ENCODE measurements at regions not wholly inside any gene's neighbourhood (a gene's known extent, or its start where the extent isn't known, plus 50 kb on each side); places are given as distances from the start of the nearest gene placed in this dataset.

DNA sequence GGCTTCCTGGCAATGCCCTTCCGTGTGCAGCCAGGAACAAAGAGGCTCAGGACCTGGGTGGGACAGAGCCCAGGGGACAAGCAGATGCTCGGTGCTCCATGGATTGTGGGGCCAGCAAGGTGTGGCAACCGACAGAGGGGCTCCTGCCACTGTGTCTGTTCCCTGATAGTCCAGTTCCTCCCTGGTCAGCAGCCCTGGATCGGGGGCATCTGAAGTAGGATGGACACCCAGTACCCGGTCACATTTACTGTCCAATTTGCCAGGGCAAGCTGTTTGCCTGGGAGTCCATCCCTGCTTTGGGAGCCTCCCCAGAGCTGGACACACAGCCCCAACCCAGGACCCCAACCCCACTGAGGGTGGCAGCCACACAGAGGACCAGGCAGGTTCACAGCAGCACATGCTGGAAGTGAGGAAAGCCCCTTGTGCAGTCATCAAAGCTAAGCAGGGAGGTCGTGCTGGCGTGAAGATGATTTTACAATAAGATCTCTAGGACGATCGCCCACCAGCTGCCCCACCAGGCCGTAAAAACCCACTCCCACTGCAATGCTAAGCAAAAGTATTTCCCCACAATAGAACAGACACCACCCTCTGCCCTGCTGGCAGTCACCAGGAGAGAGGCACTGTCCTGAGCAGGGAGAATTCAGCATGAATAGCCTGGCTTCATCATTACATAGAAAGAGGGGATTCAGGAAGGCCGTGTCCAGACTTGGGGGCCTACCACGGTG lies 141.7 kb downstream of the NDUFA10 start:
- no CpG with 5 or more reads among the region's 12 CpGs for WGBS (ENCODE audit: insufficient coverage, insufficient read length)
- no peaks in the 10 kb centered on the region for H3K4me1 ChIP-seq (ENCODE audit: control insufficient read depth, insufficient read depth, low read length)
- no peaks in the 10 kb centered on the region for H3K27me3 ChIP-seq (ENCODE audit: control insufficient read depth, insufficient read depth, low read length)
- no peak overlapping the region for H3K4me3 ChIP-seq (ENCODE audit: low read length)
- DNase-seq (ENCODE audit: low read depth, low spot score) = no peak
- H3K27ac ChIP-seq (ENCODE audit: low read length) = no peak overlapping the region
- H3K36me3 ChIP-seq (ENCODE audit: control insufficient read depth, insufficient read depth, low read length) = no peaks in the 10 kb centered on the region
- H3K9me3 ChIP-seq (ENCODE audit: control insufficient read depth, insufficient read depth, low read length) = no peaks in the 10 kb centered on the region

DNA sequence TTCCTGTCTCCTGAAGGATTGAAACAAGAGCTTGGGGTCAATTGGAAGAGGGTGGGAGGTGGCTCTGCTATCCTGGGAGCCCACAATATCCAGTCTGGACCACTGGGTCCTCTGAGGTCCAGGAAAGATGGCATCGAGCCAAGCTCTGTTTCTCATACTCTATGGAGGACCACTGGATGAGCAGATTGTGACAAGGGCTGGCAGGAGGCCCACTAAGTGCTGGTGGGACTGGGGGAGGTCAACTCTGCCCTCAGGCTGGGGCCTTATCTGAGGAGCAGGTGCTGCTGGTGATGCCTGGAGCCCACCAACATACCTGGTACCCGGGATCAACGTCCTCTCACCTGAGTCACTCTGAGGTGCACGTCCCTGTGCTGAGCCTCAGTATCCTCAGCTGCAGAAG lies 142.4 kb downstream of the NDUFA10 start:
- no peak overlapping the region for H3K27ac ChIP-seq (ENCODE audit: low read length)
- no peaks in the 10 kb centered on the region for H3K27me3 ChIP-seq (ENCODE audit: control insufficient read depth, insufficient read depth, low read length)
- no CpG with 5 or more reads among the region's 4 CpGs for WGBS (ENCODE audit: insufficient coverage, insufficient read length)
- H3K4me1 ChIP-seq (ENCODE audit: control insufficient read depth, insufficient read depth, low read length) = no peaks in the 10 kb centered on the region
- no peaks in the 10 kb centered on the region for H3K9me3 ChIP-seq (ENCODE audit: control insufficient read depth, insufficient read depth, low read length)
- H3K36me3 ChIP-seq (ENCODE audit: control insufficient read depth, insufficient read depth, low read length) = no peaks in the 10 kb centered on the region
- H3K4me3 ChIP-seq (ENCODE audit: low read length) = no peak overlapping the region
- DNase-seq (ENCODE audit: low read depth, low spot score) = no peak

GRCh38 chr2:239882331-239882732 lies 142.8 kb downstream of the NDUFA10 start:
- no peaks in the 10 kb centered on the region for H3K9me3 ChIP-seq (ENCODE audit: control insufficient read depth, insufficient read depth, low read length)
- no peak overlapping the region for H3K4me3 ChIP-seq (ENCODE audit: low read length)
- WGBS (ENCODE audit: insufficient coverage, insufficient read length) = no CpG with 5 or more reads among the region's 5 CpGs
- H3K27ac ChIP-seq (ENCODE audit: low read length) = no peak overlapping the region
- no peaks in the 10 kb centered on the region for H3K27me3 ChIP-seq (ENCODE audit: control insufficient read depth, insufficient read depth, low read length)
- DNase-seq (ENCODE audit: low read depth, low spot score) = peak; percentile 70
- no peaks in the 10 kb centered on the region for H3K36me3 ChIP-seq (ENCODE audit: control insufficient read depth, insufficient read depth, low read length)
- no peaks in the 10 kb centered on the region for H3K4me1 ChIP-seq (ENCODE audit: control insufficient read depth, insufficient read depth, low read length)

DNA sequence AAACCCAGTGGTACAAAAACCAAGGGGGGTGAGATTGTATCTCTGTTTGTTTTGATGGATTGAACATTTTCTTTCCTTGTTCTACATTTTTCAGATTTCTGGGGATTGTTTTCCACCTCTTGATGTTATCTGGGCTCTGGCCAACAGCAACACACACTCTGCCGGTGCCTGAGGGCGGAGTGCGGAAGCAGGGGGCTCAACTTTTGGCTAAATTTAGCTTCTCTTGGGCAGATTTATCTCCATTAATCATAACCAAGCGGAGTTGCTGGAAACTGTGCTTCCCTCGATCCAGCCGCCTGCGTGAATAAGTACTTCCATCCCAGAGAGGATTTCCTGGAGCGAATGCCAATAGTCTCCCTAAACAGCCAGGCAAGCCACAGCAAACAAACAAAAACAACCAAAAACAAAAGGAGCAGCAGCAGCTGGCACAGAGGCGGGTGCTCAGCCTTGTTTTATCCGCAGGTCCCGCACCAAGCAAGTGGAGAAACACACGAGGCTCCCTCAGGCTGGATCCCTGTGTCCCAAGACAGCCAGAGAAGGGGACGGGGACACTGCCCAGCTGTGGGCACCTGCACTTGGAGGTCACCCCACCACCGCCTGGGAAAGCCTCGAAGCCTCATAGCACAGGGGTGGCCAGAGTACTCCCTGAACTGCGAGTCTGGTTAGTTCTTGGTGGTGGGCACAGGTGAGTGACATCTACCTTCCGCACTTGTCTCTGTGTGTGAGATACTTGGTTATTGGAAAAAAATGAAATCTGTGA lies 143.4 kb downstream of the NDUFA10 start:
- Histone ChIP-seq H3K4me1 (ENCODE audit: control insufficient read depth, insufficient read depth, low read length) (no peaks in the 10 kb centered on the region), H3K36me3 (ENCODE audit: control insufficient read depth, insufficient read depth, low read length) (no peaks in the 10 kb centered on the region), H3K9me3 (ENCODE audit: control insufficient read depth, insufficient read depth, low read length) (no peaks in the 10 kb centered on the region), H3K27ac (ENCODE audit: low read length) (no peak overlapping the region), H3K27me3 (ENCODE audit: control insufficient read depth, insufficient read depth, low read length) (no peaks in the 10 kb centered on the region), H3K4me3 (ENCODE audit: low read length) (no peak overlapping the region)
- DNase-seq (ENCODE audit: low read depth, low spot score) = no peak
- no CpG with 5 or more reads among the region's 17 CpGs for WGBS (ENCODE audit: insufficient coverage, insufficient read length)

- Histone ChIP-seq H3K4me3 (ENCODE audit: low read length) (no peak overlapping the region), H3K9me3 (ENCODE audit: control insufficient read depth, insufficient read depth, low read length) (no peaks in the 10 kb centered on the region), H3K27ac (ENCODE audit: low read length) (no peak overlapping the region), H3K27me3 (ENCODE audit: control insufficient read depth, insufficient read depth, low read length) (no peaks in the 10 kb centered on the region), H3K4me1 (ENCODE audit: control insufficient read depth, insufficient read depth, low read length) (no peaks in the 10 kb centered on the region), H3K36me3 (ENCODE audit: control insufficient read depth, insufficient read depth, low read length) (no peaks in the 10 kb centered on the region)
- DNase-seq (ENCODE audit: low read depth, low spot score) = no peak
- no CpG with 5 or more reads among the region's 10 CpGs for WGBS (ENCODE audit: insufficient coverage, insufficient read length)
These were observed 144.1 kb downstream of the NDUFA10 start for GRCh38 chr2:239881031-239881471.

GRCh38 chr2:239880396-239880795 lies 144.7 kb downstream of the NDUFA10 start:
- no peaks in the 10 kb centered on the region for H3K9me3 ChIP-seq (ENCODE audit: control insufficient read depth, insufficient read depth, low read length)
- H3K4me3 ChIP-seq (ENCODE audit: low read length) = no peak overlapping the region
- H3K36me3 ChIP-seq (ENCODE audit: control insufficient read depth, insufficient read depth, low read length) = no peaks in the 10 kb centered on the region
- no peaks in the 10 kb centered on the region for H3K4me1 ChIP-seq (ENCODE audit: control insufficient read depth, insufficient read depth, low read length)
- no peaks in the 10 kb centered on the region for H3K27me3 ChIP-seq (ENCODE audit: control insufficient read depth, insufficient read depth, low read length)
- no peak for DNase-seq (ENCODE audit: low read depth, low spot score)
- H3K27ac ChIP-seq (ENCODE audit: low read length) = no peak overlapping the region
- no CpG with 5 or more reads among the region's 3 CpGs for WGBS (ENCODE audit: insufficient coverage, insufficient read length)

- WGBS (ENCODE audit: insufficient coverage, insufficient read length) = 100% methylated on average over 1 of the region's 11 CpGs
- Histone ChIP-seq H3K36me3 (ENCODE audit: control insufficient read depth, insufficient read depth, low read length) (no peaks in the 10 kb centered on the region), H3K27ac (ENCODE audit: low read length) (no peak overlapping the region), H3K9me3 (ENCODE audit: control insufficient read depth, insufficient read depth, low read length) (no peaks in the 10 kb centered on the region), H3K27me3 (ENCODE audit: control insufficient read depth, insufficient read depth, low read length) (no peaks in the 10 kb centered on the region), H3K4me1 (ENCODE audit: control insufficient read depth, insufficient read depth, low read length) (no peaks in the 10 kb centered on the region), H3K4me3 (ENCODE audit: low read length) (no peak overlapping the region)
- DNase-seq (ENCODE audit: low read depth, low spot score) = no peak
These were observed 145.6 kb downstream of the NDUFA10 start for GRCh38 chr2:239879423-239880084.

DNA sequence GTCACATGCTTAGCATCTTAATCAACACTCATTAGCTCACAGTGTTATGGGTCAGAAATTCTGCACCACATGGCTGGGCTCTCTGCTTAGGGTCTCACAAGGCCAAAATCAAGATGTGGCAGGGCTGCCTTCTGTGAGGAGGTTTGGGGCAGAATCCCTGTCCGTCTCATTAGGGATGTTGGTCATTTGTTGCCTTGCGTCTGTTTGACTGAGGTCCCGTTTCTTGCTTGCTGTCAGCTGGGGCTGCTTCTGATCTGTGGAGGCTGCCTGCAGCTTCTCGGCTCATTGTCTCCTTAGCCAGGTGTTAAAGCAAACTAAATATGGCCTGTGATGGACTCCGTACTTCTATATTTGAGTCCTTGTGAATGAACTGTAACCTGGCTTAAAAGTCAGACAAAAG lies 146.5 kb downstream of the NDUFA10 start:
- WGBS (ENCODE audit: insufficient coverage, insufficient read length) = no CpG with 5 or more reads among the region's 5 CpGs
- no peak overlapping the region for H3K4me3 ChIP-seq (ENCODE audit: low read length)

DNA sequence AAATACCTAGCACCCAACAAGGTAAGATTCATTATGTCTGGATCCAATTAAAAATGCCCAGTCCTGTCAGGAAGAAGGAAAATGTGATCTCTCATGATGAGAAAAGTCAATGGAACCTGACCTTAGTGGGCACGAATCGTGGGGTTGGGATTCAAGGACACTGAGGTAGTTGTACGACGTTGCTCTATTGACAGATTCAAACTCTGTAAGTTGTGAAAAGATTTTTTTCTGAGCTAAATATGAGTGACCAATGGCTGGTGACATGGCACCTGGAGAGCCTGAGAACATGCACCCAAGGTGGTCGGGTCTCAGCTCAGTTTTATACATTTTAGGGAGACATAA lies 148.2 kb downstream of the NDUFA10 start:
- no peaks in the 10 kb centered on the region for H3K9me3 ChIP-seq (ENCODE audit: control insufficient read depth, insufficient read depth, low read length)
- WGBS (ENCODE audit: insufficient coverage, insufficient read length) = no CpG with 5 or more reads among the region's 5 CpGs
- H3K36me3 ChIP-seq (ENCODE audit: control insufficient read depth, insufficient read depth, low read length) = no peaks in the 10 kb centered on the region
- no peaks in the 10 kb centered on the region for H3K27me3 ChIP-seq (ENCODE audit: control insufficient read depth, insufficient read depth, low read length)
- H3K27ac ChIP-seq (ENCODE audit: low read length) = no peak overlapping the region
- no peak for DNase-seq (ENCODE audit: low read depth, low spot score)
- H3K4me3 ChIP-seq (ENCODE audit: low read length) = no peak overlapping the region
- no peaks in the 10 kb centered on the region for H3K4me1 ChIP-seq (ENCODE audit: control insufficient read depth, insufficient read depth, low read length)

More for the DNA sequence above, 146.5 kb downstream of the NDUFA10 start:
- Histone ChIP-seq H3K27ac (ENCODE audit: low read length) (no peak overlapping the region), H3K9me3 (ENCODE audit: control insufficient read depth, insufficient read depth, low read length) (no peaks in the 10 kb centered on the region), H3K27me3 (ENCODE audit: control insufficient read depth, insufficient read depth, low read length) (no peaks in the 10 kb centered on the region), H3K36me3 (ENCODE audit: control insufficient read depth, insufficient read depth, low read length) (no peaks in the 10 kb centered on the region), H3K4me1 (ENCODE audit: control insufficient read depth, insufficient read depth, low read length) (no peaks in the 10 kb centered on the region)
- no peak for DNase-seq (ENCODE audit: low read depth, low spot score)

DNA sequence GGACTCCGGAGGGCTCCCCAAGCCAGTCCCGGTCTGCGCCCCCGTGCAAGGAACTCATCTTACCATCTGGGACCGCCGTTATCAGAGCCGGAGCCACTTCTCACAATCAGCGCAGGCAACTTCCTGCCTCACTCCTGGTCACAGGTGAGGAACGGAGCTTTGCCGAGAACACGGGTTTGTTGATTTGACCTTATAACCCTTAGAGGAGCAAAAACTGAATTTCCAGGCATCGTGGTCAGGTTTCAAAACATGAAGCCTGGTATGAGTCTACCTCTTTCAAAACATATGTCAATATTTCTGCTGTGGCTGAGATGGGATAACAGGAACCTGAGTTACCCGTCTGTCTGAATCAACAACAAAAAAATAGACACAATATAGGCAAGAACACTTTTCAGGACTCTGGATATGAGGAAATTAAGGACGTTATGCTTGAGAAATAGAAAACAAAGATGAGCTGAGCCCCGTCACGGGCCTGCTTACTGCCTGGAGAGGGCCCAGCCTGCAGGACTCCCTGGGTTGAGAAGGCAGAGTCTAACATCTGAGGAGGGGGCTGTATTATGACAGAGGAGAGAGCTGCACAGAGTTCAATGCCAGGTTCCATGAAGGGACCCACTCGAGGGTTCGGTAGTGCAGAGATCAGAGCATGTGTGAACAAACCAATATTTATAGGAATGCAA lies 148.7 kb downstream of the NDUFA10 start:
- H3K27ac ChIP-seq (ENCODE audit: low read length) = no peak overlapping the region
- no peaks in the 10 kb centered on the region for H3K4me1 ChIP-seq (ENCODE audit: control insufficient read depth, insufficient read depth, low read length)
- no peaks in the 10 kb centered on the region for H3K9me3 ChIP-seq (ENCODE audit: control insufficient read depth, insufficient read depth, low read length)
- H3K4me3 ChIP-seq (ENCODE audit: low read length) = no peak overlapping the region
- no peaks in the 10 kb centered on the region for H3K36me3 ChIP-seq (ENCODE audit: control insufficient read depth, insufficient read depth, low read length)
- DNase-seq (ENCODE audit: low read depth, low spot score) = no peak
- H3K27me3 ChIP-seq (ENCODE audit: control insufficient read depth, insufficient read depth, low read length) = no peaks in the 10 kb centered on the region
- no CpG with 5 or more reads among the region's 18 CpGs for WGBS (ENCODE audit: insufficient coverage, insufficient read length)
